Type B pancreatic cell (in vitro differentiated cells): ENCODE measurements at regions not wholly inside any gene's neighbourhood (a gene's known extent, or its start where the extent isn't known, plus 50 kb on each side); places are given as distances from the start of the nearest gene placed in this dataset.

Experiments used
- DNase-seq: peaks from one replicate; pipeline ENCODE4 v3.0.0; 2021; ENCODE audit warnings: mixed read lengths; ENCODE audit not compliant: unreplicated experiment; ENCODE audit errors: extremely low spot score
- H3K27ac Mint-ChIP-seq: 2 replicates; pipeline ENCODE4 v1.8.0; 2021; ENCODE audit warnings: mild to moderate bottlenecking, mixed read lengths
- H3K27me3 Mint-ChIP-seq: 2 replicates; pipeline ENCODE4 v1.8.0; 2021; ENCODE audit warnings: mixed read lengths
- H3K36me3 Mint-ChIP-seq: 2 replicates; pipeline ENCODE4 v1.8.0; 2021; ENCODE audit warnings: mixed read lengths
- H3K4me1 Mint-ChIP-seq: one replicate; pipeline ENCODE4 v1.8.0; 2021; ENCODE audit warnings: mixed read lengths; ENCODE audit not compliant: unreplicated experiment
- H3K4me3 Mint-ChIP-seq: 2 replicates; pipeline ENCODE4 v1.8.0; 2021; ENCODE audit warnings: mild to moderate bottlenecking, mixed read lengths
- H3K9me3 Mint-ChIP-seq: 2 replicates; pipeline ENCODE4 v1.8.0; 2021; ENCODE audit warnings: mixed read lengths
- CTCF ChIP-seq: fragments of 200-600 bp; sonication (generic); conservative IDR thresholded peaks from 2 replicates; pipeline ENCODE4 v1.5.0; 2021; ENCODE audit warnings: antibody characterized with exemption, mild to moderate bottlenecking

- TF ChIP-seq CTCF: no peak
- no peaks in the 10 kb centered on the region for H3K36me3 Mint-ChIP-seq
- H3K9me3 Mint-ChIP-seq: peaks cover 2% of the 10 kb centered on the region
- H3K4me1 Mint-ChIP-seq: no peaks in the 10 kb centered on the region
- DNase-seq: no peak
- H3K4me3 Mint-ChIP-seq: no peak overlapping the region
- H3K27me3 Mint-ChIP-seq: no peaks in the 10 kb centered on the region
- H3K27ac Mint-ChIP-seq: no peak overlapping the region
Observed at GRCh38 chr6:94510877-94511276, 1066.5 kb upstream of the MANEA start.

DNA sequence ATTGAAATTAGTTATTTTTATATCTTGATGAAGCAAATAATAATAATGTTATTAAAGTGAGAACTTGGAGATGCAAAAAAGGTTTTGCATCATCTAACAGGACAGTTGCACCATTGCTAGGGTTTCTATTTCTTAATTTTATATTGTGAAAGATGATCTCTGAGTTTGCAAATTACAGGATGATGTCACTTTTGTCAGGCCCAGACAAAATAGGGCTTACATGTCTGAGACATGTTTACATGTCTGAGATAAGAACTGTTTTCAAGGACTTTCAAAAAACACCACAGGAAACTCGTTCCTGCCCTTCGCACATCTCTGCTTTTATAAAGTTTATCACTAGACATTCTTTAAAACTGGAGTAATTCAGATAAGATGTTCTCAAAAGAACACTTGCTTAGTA, 1075.8 kb upstream of the MANEA start:
- Mint-ChIP-seq H3K36me3 (no peaks in the 10 kb centered on the region), H3K4me3 (no peak overlapping the region), H3K27ac (no peak overlapping the region), H3K27me3 (no peaks in the 10 kb centered on the region), H3K4me1 (no peaks in the 10 kb centered on the region), H3K9me3 (no peaks in the 10 kb centered on the region)
- TF ChIP-seq CTCF: no peak
- no peak for DNase-seq

DNA sequence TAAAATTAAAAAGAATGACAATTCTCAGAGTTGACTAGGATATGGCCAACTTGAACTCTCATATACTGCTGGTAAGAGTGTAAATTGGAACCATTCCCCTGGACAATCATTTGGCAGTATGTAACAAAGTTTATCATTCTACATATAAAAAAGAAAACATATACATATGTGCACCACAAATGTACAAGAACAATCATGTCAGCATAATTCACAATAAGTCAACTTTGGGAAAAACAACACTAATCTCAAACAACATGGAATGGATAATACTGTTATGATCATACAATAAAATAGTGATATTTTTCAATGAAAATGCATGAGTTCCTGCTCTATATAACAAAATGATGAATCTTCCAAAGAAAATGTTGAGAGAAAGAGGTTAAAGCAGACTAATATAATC, 1078.7 kb upstream of the EPHA7 start:
- no peak for TF ChIP-seq CTCF
- Mint-ChIP-seq H3K4me1 (no peaks in the 10 kb centered on the region), H3K27ac (no peak overlapping the region), H3K4me3 (no peak overlapping the region), H3K36me3 (no peaks in the 10 kb centered on the region), H3K27me3 (no peaks in the 10 kb centered on the region), H3K9me3 (no peaks in the 10 kb centered on the region)
- no peak for DNase-seq

- H3K4me3 Mint-ChIP-seq: no peak overlapping the region
- H3K27me3 Mint-ChIP-seq: no peaks in the 10 kb centered on the region
- no peak for TF ChIP-seq CTCF
- no peak overlapping the region for H3K27ac Mint-ChIP-seq
- H3K4me1 Mint-ChIP-seq: no peaks in the 10 kb centered on the region
- no peaks in the 10 kb centered on the region for H3K36me3 Mint-ChIP-seq
- H3K9me3 Mint-ChIP-seq: no peaks in the 10 kb centered on the region
- no peak for DNase-seq
Observed at GRCh38 chr6:94494500-94494899, 1075.1 kb upstream of the EPHA7 start.

- no peak overlapping the region for H3K27ac Mint-ChIP-seq
- no peaks in the 10 kb centered on the region for H3K9me3 Mint-ChIP-seq
- no peak for DNase-seq
- no peaks in the 10 kb centered on the region for H3K27me3 Mint-ChIP-seq
- H3K4me1 Mint-ChIP-seq: no peaks in the 10 kb centered on the region
- H3K36me3 Mint-ChIP-seq: no peaks in the 10 kb centered on the region
- H3K4me3 Mint-ChIP-seq: no peak overlapping the region
- TF ChIP-seq CTCF: no peak
Observed at GRCh38 chr6:94487371-94487770, 1068.0 kb upstream of the EPHA7 start.
